NCI-H1105 treated with DMSO at 0.1 percent for 48 hours (cell line): ENCODE measurements at regions not wholly inside any gene's neighbourhood (a gene's known extent, or its start where the extent isn't known, plus 50 kb on each side); places are given as distances from the start of the nearest gene placed in this dataset.
"Not testable (repeated sequence)": the region's sequence is repeated elsewhere in the genome, so short reads cannot be mapped to it uniquely, and the experiment has no call there.

Source experiments
- DNase-seq: peaks from one replicate; lab custom pipeline; 2025; lab: John Stamatoyannopoulos, UW

DNA sequence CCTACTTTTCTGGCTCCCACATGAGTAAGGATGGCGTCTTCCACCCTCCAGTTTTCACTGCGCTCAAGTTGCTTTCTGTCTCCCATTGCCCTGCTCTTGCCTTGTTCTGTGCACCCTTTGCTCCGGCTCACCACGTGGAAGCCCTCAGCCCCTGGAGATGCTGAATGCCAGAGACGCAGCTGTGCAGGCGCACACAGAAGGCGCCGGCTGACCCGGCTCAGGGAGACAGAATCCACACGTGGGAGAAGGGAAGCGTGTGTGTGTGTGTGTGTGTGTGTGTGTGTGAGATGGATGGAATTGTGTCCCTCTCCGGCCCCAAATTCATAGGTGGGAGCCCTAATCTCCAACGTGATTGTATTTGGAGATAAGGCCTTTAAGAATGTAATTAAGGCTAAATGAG is 118.2 kb upstream of the ERRFI1 start:
- DNase-seq, result no peak

GRCh38 chr1:8142955-8143629 is 117.0 kb upstream of the ERRFI1 start:
- DNase-seq, result no peak

- DNase-seq, result no peak
Measured at GRCh38 chr1:8139941-8140340, 113.8 kb upstream of the ERRFI1 start.

GRCh38 chr1:8139383-8139782 is 113.3 kb upstream of the ERRFI1 start:
- DNase-seq, result no peak

DNA sequence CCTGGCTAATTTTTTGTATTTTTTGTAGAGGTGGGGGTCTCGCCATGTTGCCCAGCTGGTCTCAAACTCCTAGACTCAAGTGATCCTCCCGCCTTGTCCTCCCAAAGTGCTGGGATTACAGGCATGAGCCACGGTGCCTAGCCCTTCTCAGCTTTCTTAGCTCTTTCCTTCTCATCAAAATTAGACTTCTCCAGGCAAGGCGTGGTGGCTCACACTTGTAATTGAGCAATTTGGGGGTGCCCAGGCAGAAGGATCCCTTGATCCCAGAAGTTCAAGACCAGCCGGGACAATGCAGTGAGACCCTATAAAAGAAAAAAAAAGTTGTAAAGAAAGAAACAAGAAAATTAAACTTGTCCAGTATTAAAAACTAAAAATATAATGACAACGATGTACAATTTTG is 112.6 kb upstream of the ERRFI1 start:
- no peak for DNase-seq

DNA sequence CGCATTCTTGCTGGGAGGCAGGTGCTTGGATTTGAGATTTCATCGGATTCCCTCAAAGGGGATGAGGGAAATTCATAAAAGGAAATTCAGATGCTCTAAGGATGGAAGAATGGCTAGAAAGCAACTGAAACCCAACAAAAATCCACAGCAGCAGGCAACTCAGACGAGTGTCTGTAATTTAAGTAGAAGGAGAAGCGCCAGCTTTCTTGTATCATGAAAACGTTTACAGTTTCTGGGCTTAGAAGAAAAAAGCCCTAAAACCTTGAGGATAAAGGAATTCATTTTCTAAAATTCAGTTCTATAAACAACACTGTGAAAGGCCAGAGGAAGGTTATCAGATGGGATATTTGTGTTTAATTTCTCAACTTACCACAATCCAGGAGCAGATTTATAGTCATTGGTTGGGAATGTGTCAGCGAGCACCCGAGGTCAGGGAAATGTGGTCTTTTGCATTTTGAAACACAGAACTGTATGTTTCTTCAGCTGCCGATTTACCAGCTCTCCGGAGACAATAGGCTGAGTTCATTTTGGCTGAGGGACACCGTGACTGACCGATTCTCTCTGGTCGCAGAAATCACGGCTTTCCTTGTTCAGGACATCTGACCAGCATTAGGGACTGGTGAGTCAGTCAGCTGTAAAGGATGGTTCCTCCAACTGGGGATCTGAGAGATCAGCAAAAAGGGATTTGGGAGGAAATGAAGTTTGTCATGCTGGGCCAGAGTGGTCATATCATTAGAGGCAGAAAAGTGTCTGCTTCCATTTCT is 111.6 kb upstream of the ERRFI1 start:
- no peak for DNase-seq

DNA sequence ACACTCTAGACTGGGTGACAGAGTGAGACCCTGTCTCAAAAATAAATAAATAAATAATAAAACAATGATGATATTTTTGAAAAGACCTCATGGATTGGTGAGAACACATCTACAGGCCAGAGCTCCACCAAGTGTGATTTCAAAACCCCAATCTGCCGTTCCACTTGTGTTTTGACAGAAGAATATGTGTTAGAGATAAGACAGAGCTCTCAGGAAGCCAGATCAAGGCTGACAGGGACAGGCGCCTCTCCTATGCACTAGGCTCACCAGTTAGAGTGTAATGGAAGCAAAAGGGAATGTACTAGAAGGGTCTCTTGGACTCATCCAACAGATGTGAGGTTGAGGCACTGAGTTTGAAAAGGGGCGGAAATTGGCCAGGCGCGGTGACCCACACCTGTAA is 110.7 kb upstream of the ERRFI1 start:
- DNase-seq, result no peak

DNA sequence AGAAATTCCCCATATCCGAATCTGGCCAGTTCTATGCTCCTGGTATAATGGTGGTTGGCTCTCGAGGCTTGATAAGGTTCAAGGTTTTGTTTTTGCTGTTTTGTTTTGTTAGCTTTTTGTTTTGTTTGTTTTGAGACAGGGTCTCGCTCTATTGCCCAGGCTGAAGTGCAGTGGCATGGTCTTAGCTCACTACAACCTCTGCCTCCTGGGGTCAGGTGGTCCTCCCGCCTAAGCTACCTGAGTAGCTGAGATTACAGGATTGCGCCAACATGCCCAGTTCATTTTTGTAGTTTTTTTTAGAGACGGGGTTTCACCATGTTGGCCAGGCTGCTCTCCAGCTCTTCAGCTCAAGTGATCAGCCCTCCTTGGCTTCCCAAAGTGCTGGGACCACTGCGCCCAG is 109.1 kb upstream of the ERRFI1 start:
- DNase-seq, result no peak

- DNase-seq, result no peak
Measured at GRCh38 chr1:8134546-8135235, 108.6 kb upstream of the ERRFI1 start.

GRCh38 chr1:8133657-8134430 is 107.7 kb upstream of the ERRFI1 start:
- no peak for DNase-seq

DNA sequence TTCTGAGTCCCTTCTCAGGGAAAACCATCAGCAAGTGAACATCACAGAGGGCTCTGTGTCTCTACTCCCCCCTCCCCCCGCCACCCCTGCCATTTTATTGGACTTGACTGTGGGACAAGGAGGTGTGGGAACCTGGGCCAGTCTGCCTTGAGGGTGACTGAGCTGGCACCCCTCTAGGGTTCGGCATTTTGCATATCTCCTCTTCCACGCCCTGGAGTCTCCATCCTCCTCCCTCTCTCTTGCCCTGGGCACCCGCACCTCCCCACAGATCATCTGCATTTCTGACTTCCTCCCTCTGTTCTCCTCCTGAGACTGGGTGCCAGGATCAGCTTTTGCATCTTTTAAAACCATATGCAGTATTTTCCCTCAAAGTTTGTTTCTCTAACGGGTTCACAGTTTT is 107.1 kb upstream of the ERRFI1 start:
- DNase-seq, result no peak

DNA sequence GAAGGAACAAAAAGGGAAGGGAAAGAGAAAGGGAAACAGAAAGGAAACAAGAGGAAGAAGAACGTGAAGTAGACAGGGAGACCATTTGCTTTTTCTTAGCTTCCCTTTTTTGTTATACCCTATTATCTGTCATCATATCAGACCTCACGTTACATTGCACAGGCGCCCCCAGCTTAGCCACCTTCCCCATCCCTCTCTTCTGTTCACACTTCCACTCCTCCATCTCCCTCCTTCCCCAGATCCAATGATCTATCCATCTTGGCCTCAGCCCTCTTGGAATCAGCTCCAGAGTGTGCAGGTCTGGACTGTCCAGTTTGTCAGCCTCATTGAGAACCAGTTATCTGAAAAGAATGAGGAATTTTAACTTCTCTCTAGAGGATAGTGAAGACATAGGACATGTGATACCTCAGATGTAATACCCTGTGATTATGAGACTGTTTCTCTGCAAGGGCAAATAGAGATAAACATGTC is 101.1 kb upstream of the ERRFI1 start:
- DNase-seq, result no peak

DNA sequence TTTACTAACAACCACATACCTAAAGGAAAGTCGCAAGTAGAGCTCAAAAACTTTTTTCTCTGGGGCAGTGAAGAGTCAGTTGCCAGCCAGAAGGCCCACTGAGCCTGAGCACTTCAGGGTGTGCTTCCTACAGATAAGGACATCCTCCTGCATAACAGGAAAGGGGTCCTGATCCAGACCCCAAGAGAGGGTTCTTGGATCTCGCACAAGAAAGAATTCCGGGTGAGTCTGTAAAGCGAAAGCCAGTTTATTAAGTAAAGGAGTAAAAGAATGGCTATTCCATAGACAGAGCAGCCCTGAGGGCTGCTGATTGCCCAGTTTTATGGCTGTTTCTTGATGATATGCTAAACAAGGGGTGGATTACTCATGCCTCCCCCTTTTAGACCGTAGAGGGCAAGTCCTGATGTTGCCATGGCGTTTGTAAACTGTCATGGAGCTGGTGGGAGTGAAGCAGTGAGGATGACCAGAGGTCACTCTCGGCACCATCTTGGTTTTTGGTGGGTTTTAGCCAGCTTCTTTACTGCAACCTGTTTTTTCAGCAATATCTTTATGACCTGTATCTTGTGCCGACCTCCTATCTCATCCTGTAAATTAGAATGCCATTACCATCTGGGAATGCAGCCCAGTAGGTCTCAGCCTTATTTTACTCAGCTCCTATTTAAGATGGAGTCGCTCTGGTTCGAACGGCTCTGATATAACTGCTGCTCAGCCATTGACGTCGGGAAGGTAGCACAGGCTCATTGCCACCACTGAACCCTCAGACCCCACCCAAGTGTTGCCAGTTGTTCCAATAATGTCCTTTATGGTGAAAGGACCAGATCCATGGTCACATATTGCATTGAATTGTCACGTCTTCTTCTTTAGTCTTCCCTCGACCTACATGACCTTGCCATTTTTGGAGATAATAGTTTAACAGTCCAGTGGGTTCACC is 96.6 kb upstream of the ERRFI1 start:
- no peak for DNase-seq

DNA sequence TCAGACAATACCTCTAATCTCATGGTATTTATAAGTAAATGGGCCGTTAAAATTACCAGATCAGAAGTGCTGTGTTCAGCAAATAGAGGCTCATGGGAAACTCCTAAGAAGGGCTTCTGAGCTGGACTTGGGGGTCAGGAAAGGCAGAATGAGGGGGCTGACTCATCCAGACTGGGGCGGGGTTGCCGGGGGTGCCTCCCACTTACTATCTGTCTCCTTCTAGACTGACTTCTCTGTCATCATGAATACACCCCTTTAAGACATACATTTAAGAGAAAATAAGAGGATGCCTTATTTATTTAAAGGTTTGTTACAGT is 96.0 kb upstream of the ERRFI1 start:
- DNase-seq, result no peak

DNA sequence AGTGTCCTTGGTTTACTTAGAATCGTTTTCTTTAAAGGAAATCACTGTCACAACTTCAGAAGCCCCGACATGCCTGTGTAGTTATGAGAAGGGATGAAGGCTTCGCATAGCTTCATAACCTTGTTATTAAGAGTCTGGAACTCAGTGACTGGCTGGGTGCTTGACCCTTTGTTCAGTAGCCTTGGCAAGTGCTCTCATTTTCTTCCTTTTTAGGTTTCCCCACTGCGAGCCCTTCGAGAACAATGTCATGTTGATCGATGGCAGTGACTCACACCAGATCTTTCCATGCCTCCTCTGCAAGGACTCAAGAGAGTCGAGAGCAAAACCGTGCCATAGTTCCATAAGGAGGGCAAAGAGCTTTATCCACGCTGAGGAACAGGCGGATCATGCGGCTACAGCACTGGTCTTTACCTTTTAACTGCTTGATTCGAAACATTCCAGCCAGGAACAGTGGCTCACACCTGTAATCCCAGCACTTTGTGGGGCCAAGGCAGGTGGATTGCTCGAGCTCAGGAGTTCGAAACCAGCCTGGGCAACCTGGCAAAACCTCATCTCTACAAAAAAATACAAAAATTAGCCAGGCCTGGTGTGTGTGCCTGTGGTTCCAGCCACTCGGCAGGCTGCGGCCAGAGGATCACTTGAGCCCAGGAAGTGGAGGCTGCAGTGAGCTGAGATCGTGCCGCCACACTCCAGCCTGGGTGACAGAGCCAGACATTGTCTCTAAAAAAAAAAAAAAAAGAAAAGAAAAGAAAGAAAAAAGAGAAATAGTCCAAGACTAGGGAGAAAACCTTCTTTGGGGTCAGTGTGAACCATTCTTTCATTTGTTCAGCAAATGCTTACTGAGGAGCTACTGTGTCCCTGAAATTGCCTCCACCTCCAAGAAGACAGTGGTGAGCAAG is 95.4 kb upstream of the ERRFI1 start:
- no peak for DNase-seq

DNA sequence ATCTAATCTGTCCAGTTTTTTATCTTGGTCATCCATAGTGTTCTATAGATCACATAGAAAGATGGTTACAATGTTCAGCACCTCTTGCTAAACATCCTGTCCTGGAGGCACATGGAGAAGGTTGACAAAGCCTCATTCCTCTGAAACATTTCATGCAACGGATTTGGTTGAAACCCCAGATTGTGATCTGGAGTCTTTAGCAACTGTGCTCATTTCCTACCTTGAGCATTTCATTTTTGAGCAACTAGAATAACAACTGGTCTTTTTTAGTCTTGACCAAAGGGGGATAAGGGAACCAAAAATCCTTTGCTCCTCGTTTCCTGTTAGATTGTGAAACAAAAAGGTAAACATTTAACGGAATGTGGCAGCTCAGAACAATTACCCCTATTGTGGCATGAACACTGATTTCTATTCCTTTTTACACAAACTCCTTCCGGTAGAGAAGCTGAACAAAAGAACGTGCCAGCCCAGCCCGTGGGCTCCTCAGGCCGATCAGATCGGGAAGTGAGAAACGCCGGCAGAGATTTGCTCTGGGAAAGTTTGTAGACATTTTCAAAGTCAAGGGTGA is 94.7 kb upstream of the ERRFI1 start:
- no peak for DNase-seq

- not testable (repeated sequence) for DNase-seq
Measured at GRCh38 chr1:8118736-8119135, 92.6 kb upstream of the ERRFI1 start.

GRCh38 chr1:8118031-8118451 is 91.9 kb upstream of the ERRFI1 start:
- no peak for DNase-seq

DNA sequence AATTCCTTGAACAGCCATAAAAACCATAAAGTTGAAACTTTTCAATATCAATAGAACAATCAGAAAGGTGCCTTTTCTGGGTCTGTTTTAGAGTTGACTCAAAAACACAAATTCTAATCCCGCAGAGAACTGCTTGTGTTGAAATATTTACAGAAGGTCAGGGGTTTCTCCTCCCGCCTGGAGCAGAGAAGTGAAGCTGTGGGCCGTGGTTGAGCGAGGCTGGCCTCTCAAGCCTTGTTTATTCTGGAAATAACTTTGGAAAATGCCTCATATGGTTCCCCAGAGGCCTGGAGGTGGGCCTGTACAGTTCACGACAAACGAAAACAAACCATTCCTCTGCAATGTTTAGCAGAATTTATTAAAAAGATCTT is 90.8 kb upstream of the ERRFI1 start:
- no peak for DNase-seq

DNA sequence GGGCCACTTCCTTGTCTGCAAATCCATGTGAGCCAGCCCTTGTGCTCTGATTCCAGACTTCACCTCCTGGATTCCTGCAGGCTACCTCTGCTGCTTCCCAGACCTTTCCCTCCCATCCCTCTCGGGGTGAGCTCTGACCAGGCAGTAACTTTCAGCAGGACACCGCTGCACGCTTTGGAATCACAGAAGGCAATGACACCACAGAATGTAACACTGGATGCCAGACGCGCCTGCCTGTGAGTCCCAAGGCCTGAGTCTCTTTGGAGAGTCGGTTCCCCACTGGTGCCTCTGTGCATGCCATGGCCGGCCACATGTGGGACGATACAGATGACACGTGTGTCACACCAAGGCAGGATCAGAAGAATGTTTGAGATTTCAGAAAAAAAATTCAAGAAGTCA is 89.7 kb upstream of the ERRFI1 start:
- DNase-seq, result no peak
